ENCODE measurements at regions not wholly inside any gene's neighbourhood (a gene's known extent, or its start where the extent isn't known, plus 50 kb on each side); places are given as distances from the start of the nearest gene placed in this dataset.

DNA sequence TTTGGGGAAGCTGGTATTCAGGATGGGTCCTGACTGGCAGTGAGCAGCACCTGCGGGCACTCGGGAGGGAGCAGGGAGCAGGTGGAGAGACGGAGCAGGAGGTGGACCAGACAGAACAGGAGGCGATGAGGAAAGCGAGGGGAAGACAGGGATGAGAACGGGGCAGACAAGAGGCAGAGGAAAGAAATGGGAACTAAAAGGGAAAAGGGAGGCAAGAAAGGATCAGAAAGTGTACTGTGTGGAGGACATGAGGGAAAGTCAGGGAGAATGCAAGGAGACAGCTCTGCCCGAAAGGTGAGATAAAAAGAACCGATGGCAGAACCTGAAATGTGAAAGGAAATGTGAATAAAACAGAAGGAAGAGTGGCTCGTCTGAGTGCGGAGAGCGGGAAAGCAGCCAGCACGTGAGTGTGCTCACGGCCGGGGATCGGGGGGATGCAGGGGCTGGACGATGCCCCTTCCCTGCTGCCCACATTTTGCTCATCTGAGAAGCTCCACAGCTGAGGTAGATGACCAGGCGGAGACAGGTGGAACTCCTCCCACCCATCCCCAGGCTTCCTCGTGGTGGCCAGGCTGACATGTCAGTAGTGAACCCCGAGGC is 494.4 kb upstream of the B3GAT1 start:
- no peaks in the 10 kb centered on the region for H3K9me3 ChIP-seq
- H3K4me3 ChIP-seq: no peak overlapping the region
- peaks cover 3 to 45% (median 13%) of the 10 kb centered on the region in 3 donors for H3K27me3 ChIP-seq
- TF ChIP-seq EP300 (IDR thresholded peaks at IDR 0.05) (no peak), POLR2A (IDR thresholded peaks at IDR 0.05) (no peak), POLR2AphosphoS5 (IDR thresholded peaks at IDR 0.05) (no peak)
- TF ChIP-seq, protein P1, sequence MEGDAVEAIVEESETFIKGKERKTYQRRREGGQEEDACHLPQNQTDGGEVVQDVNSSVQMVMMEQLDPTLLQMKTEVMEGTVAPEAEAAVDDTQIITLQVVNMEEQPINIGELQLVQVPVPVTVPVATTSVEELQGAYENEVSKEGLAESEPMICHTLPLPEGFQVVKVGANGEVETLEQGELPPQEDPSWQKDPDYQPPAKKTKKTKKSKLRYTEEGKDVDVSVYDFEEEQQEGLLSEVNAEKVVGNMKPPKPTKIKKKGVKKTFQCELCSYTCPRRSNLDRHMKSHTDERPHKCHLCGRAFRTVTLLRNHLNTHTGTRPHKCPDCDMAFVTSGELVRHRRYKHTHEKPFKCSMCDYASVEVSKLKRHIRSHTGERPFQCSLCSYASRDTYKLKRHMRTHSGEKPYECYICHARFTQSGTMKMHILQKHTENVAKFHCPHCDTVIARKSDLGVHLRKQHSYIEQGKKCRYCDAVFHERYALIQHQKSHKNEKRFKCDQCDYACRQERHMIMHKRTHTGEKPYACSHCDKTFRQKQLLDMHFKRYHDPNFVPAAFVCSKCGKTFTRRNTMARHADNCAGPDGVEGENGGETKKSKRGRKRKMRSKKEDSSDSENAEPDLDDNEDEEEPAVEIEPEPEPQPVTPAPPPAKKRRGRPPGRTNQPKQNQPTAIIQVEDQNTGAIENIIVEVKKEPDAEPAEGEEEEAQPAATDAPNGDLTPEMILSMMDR (IDR thresholded peaks at IDR 0.05): no peak
- intact Hi-C loops (cut with DNase I): no loop called here
- no peak overlapping the region for H3K27ac ChIP-seq
- 80 to 81% methylated on average over 19 of the region's 19 CpGs for WGBS, 2 donors
- H3K36me3 ChIP-seq: no peaks in the 10 kb centered on the region
- DNase-seq: no peak
- H3K4me1 ChIP-seq: peaks cover 0 to 15% (median 11%) of the 10 kb centered on the region in 4 donors

DNA sequence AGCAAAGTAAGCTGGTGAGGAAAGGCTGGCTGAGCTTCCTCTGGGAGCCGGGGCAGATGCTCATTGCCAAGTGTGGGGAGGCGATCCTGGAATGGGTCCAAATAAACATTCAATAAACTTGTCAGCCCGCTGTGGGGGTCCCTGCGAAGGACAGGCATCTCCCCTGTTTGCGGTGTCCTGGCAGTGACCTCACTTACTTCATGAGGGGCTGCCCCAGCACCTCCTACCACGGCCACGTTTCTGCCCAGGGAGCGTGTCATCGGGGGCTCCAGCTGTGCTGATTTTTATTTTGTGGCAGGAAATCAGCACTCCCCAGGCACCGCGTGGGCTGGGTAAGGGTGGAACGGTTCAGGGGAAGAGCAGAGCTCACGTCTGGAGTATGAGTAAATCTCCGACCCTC is 493.9 kb upstream of the B3GAT1 start:
- no peak for TF ChIP-seq POLR2A (IDR thresholded peaks at IDR 0.05)
- TF ChIP-seq, protein P1 (IDR thresholded peaks at IDR 0.05): no peak
- no peak for TF ChIP-seq EP300 (IDR thresholded peaks at IDR 0.05)
- TF ChIP-seq POLR2AphosphoS5 (IDR thresholded peaks at IDR 0.05): no peak
- 53 to 58% methylated on average over 14 of the region's 14 CpGs for WGBS, 2 donors
- intact Hi-C loops (cut with DNase I): no loop called here
- Histone ChIP-seq H3K9me3 (no peaks in the 10 kb centered on the region), H3K36me3 (no peaks in the 10 kb centered on the region), H3K27ac (no peak overlapping the region), H3K4me3 (no peak overlapping the region), H3K4me1 (peaks cover 0 to 15% (median 11%) of the 10 kb centered on the region in 4 donors), H3K27me3 (peaks cover 3 to 45% (median 13%) of the 10 kb centered on the region in 3 donors)
- no peak for DNase-seq

DNA sequence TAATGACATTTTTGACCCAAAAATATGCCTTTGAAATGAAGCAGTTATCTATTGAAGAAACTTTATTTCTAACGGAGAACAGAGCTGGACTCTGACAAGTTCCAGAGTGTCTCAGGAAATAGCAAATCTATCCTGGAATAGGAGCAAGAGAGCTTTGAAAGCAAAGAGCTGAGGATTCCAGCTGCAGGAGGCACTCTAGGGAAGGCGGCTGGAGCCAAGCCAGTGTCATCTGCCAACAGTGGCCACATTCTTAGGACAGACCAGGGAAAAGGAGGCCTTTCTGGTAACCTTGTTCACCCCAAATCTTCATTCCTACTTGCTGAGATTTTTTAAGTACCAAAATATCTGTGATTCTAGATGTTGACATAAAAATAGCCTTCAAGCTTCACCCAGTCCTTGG is 493.5 kb upstream of the B3GAT1 start:
- intact Hi-C loops (cut with DNase I): no loop called here
- peaks cover 3 to 45% (median 13%) of the 10 kb centered on the region in 3 donors for H3K27me3 ChIP-seq
- H3K9me3 ChIP-seq: no peaks in the 10 kb centered on the region
- no peak for TF ChIP-seq EP300 (IDR thresholded peaks at IDR 0.05)
- no peak for TF ChIP-seq POLR2AphosphoS5 (IDR thresholded peaks at IDR 0.05)
- no peak for TF ChIP-seq POLR2A (IDR thresholded peaks at IDR 0.05)
- TF ChIP-seq, protein P1 (IDR thresholded peaks at IDR 0.05): no peak
- H3K27ac ChIP-seq: no peak overlapping the region
- 66 to 73% methylated on average over 2 of the region's 2 CpGs for WGBS, 2 donors
- no peak overlapping the region for H3K4me3 ChIP-seq
- DNase-seq: no peak
- no peaks in the 10 kb centered on the region for H3K36me3 ChIP-seq
- H3K4me1 ChIP-seq: peaks cover 0 to 15% (median 11%) of the 10 kb centered on the region in 4 donors

DNA sequence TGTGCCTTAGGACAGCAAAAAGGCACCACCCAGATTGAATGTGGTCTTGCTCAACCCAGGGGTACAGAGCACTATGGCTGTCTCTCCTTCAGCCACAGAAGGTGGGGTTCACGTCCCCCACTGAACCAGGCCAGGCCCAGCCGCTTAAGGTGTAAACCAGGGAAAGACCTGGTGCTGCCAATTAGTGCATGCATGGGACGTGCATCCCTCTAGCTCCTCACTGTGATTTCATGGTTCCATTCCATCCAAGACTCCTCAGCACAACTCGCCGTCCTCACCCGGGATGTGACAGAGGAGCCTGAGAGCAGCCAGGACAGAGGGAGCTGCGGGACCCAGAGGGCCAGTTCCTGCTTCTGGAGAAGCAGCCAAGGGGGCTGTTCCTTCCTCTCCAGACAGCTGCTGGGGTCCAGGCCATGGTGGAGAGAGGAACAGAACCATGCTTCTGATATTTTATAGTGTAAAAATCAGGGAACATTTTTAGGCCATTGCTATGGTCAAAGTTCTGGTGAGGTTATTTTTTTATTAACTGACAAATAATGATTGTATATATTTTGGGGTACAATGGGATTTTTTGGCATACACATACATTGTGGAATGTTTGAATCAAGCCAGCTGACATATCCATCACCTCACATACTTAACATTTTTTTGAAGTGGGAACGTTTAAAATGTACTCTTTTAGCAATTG is 492.2 kb upstream of the B3GAT1 start:
- Histone ChIP-seq H3K36me3 (no peaks in the 10 kb centered on the region), H3K4me3 (no peak overlapping the region), H3K9me3 (no peaks in the 10 kb centered on the region), H3K4me1 (peaks cover 0 to 15% (median 11%) of the 10 kb centered on the region in 4 donors), H3K27ac (no peak overlapping the region), H3K27me3 (peaks cover 3 to 45% (median 13%) of the 10 kb centered on the region in 3 donors)
- DNase-seq: no peak
- intact Hi-C loops (cut with DNase I): no loop called here
- WGBS, 2 donors: 79 to 85% methylated on average over 8 of the region's 8 CpGs
- no peak for TF ChIP-seq POLR2AphosphoS5 (IDR thresholded peaks at IDR 0.05)
- TF ChIP-seq POLR2A (IDR thresholded peaks at IDR 0.05): no peak
- TF ChIP-seq, protein P1 (IDR thresholded peaks at IDR 0.05): no peak
- TF ChIP-seq EP300 (IDR thresholded peaks at IDR 0.05): no peak

Data from sigmoid colon (tissue), 6 donors.